G401 (cell line): ENCODE measurements at regions not wholly inside any gene's neighbourhood (a gene's known extent, or its start where the extent isn't known, plus 50 kb on each side); places are given as distances from the start of the nearest gene placed in this dataset.
"Not testable (repeated sequence)": the region's sequence is repeated elsewhere in the genome, so short reads cannot be mapped to it uniquely, and the experiment has no call there.

Experiments
- DNase-seq: peaks from one replicate; pipeline ENCODE4 v3.0.0-alpha.2; 2015; ENCODE audit warnings: low spot score
- in situ Hi-C: cut with HindIII; loops from 2 replicates; pipeline ENCODE4 v1.10.0; 2016; ENCODE audit warnings: low sequenced_read_pairs, mixed read lengths

DNA sequence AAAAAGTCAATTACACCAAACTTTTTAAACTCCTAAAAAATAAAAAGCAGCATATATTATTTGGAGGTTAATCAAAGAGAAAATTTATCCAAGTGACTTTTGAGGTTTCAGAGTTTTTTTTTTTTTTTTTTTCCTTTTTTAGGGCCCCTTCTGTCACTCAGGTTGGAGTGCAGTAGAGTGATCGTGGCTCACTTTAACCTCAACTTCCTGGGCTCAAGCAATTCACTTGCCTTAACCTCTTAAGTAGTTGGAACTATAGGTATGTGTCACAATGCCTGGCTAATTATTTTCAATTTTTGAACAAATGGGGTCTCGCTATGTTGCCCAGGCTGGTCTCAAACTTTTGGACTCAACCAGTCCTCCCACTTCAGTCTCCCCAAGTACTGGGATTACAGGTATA lies 241.7 kb upstream of the HSFY2 start:
- in situ Hi-C loops, result no loop called here
- DNase-seq, result no peak

DNA sequence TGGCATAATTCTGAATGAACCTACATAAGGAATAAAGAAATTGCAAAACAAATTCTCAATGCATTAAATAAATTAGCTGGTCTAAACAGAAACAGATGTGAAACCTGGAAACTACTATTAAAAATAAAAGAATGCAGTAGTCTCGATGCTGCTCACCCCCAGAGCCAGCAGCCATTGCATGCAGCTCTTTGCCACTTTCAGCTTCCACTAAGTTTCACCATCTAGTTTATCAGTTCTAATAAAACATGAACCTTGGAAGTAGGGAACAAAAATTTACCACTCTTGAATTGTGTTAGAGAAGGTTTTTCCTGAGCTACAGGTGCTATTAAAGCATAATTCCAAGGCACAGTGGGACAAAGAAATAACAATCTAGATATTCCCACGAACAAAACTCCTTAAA lies 239.4 kb upstream of the HSFY2 start:
- in situ Hi-C loops, result no loop called here
- DNase-seq, result no peak

DNA sequence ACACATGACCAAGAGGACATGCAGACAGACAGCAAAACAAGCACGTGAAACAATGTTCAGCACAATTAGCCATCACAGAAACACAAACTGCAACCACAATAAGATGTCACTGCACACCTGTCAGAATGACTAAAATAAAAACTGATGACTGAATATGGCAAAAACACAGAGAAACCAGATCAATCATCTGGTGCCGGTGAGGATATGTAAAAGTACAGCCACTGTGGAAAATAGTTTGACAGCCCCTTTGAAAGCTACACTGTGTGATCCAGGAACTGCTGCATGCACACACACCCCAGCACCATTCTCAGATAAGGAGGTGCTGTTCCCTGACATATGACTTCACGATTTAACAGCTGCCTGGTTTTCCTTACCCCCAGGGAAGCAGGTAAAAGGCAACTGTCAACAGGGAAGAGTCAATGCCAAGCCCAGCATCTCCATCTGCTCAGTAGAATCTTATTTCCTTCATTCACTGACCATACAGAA lies 238.1 kb upstream of the HSFY2 start:
- DNase-seq, result peak; percentile 81
- in situ Hi-C loops, result no loop called here

GRCh38 chrY:19006234-19006633 lies 232.7 kb upstream of the HSFY2 start:
- in situ Hi-C loops, result no loop called here
- peak; percentile 43 for DNase-seq

GRCh38 chrY:19005579-19005978 lies 232.0 kb upstream of the HSFY2 start:
- DNase-seq, result peak; percentile 63
- in situ Hi-C loops, result no loop called here

GRCh38 chrY:18997635-18998240 lies 224.2 kb upstream of the HSFY2 start:
- in situ Hi-C loops, result no loop called here
- DNase-seq, result peak; percentile 62

- no peak for DNase-seq
- in situ Hi-C loops, result no loop called here
These were observed 219.9 kb upstream of the HSFY2 start for GRCh38 chrY:18993480-18993879.

- in situ Hi-C loops, DNase-seq: not testable (repeated sequence)
These were observed 219.1 kb upstream of the HSFY2 start for GRCh38 chrY:18992684-18993083.

GRCh38 chrY:18989356-18989755 lies 215.8 kb upstream of the HSFY2 start:
- no peak for DNase-seq
- in situ Hi-C loops, result no loop called here

DNA sequence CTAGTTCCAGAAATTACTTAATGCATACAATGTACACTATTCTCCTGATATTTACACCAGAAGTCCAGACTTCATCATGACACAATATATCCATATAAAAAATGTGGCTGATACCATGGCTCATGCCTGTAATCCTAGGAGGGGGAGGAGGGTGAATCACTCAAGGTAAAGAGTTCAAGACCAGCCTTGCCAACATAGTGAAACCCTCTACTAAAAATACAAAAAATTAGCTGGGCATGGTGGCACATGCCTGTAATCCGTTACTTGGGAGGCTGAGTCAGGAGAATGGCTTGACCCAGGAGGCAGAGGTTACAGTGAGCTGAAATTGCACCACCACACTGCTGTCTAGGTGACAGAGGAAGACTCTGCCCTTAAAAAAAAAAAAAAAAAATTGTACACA lies 192.5 kb upstream of the HSFY2 start:
- DNase-seq, result no peak
- in situ Hi-C loops, result no loop called here

DNA sequence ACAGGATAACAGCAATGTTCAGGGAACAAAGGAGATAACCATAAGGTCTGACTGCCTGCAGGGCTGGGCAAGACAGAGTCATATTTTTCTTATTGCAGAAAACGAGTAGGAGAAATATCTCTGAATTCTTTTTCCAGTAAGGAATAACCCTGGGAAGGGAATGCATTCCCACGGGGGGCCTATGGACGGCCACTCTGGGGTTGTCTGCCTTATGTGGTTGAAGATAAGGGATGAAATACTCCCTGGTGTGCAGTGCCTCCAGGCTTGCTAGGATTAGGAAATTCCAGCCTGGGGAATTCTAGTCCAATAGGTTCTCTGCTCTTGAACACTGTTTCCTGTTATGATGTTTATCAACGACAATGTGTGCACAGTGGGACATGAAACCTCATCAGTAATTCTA lies 185.3 kb upstream of the HSFY2 start:
- in situ Hi-C loops, result no loop called here
- DNase-seq, result no peak

- in situ Hi-C loops, result no loop called here
These were observed 178.3 kb upstream of the HSFY2 start for GRCh38 chrY:18951657-18952435.

GRCh38 chrY:18951019-18951418 lies 177.5 kb upstream of the HSFY2 start:
- in situ Hi-C loops, result no loop called here
- no peak for DNase-seq

More at GRCh38 chrY:18951657-18952435, 178.3 kb upstream of the HSFY2 start:
- DNase-seq, result peak; percentile 67

DNA sequence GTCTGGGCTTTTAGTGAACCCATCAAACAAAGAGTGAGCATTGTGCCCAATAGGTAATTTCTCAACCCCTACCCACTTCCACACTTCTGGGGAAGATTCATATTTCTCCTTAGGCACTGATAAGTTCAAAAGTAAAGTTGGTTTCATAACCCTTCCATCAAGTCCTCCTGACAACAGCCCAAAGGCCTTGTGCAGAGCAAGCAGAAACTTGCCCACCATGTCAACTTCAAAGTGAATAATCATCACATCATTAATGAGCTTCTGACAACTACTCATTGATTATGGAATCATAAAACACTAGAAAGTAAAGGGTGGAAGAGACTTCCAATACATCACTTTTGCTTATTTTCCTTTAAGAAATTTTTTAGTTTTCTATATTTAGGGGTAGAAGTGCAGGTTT lies 163.3 kb upstream of the HSFY2 start:
- in situ Hi-C loops, result no loop called here
- DNase-seq, result no peak

DNA sequence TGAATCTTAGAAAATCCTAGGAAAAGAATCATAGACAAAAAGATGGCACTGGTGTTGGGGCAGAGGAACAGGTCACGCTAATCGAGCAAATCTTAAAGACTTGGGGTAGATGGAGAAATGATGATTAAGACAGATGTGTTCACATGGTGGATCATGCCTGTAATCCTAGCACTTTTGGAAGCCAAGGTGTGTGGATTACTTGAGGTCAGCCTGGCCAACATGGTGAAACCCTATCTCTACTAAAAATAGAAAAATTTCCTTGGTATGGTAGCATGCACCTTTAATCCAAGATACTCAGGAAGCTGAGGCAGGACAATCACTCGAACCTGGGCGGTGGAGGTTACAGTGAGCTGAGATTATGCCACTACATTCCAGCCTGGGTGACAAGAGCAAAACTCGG lies 145.7 kb upstream of the HSFY2 start:
- in situ Hi-C loops, result no loop called here
- no peak for DNase-seq

GRCh38 chrY:18912846-18913245 lies 139.3 kb upstream of the HSFY2 start:
- in situ Hi-C loops, result no loop called here
- no peak for DNase-seq

DNA sequence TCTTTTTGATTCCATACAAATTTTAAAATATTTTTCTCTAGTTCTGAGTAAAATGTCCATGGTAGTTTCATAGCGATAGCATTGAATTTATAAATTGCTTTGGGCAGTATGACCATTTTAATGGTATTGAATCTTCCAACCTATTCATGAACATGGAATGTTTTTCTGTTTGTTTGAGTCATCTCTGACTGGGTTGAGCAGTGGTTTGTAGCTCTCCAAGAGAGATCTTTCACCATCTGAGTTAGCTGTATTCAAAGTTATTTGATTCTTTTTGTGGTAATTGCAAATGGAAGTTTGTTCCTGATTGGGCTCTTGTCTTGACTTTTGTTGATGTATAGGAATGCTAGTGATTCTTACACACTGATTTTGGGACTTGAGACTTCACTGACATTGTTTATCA lies 136.3 kb upstream of the HSFY2 start:
- in situ Hi-C loops, result no loop called here
- DNase-seq, result no peak

GRCh38 chrY:18906198-18906597 lies 132.7 kb upstream of the HSFY2 start:
- in situ Hi-C loops, DNase-seq: not testable (repeated sequence)

GRCh38 chrY:18904296-18904695 lies 130.8 kb upstream of the HSFY2 start:
- in situ Hi-C loops, result no loop called here
- peak; percentile 84 for DNase-seq

- in situ Hi-C loops, result no loop called here
- no peak for DNase-seq
These were observed 118.5 kb upstream of the HSFY2 start for GRCh38 chrY:18891994-18892393.

DNA sequence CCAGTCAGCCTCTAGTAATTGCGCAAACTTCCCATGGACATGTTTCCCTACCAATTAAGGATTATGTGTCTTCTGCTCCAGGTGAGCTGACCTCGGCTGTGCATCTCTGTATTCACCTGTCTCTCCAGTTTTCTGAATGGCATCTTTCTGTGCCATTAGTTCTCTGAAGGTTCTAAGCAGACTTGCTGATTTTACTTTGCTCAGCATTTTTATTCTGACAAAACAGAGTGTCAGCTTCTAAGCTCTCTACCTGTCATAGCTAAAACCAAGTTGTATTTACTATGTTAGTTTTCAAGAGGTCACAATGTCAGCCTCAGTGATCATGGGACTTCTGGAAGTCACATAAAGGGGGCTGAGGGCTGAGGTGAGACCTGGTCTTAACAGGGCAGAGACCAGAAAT lies 116.0 kb upstream of the HSFY2 start:
- in situ Hi-C loops, result no loop called here
- DNase-seq, result no peak
